ENCODE measurements at regions not wholly inside any gene's neighbourhood (a gene's known extent, or its start where the extent isn't known, plus 50 kb on each side); places are given as distances from the start of the nearest gene placed in this dataset.

DNA sequence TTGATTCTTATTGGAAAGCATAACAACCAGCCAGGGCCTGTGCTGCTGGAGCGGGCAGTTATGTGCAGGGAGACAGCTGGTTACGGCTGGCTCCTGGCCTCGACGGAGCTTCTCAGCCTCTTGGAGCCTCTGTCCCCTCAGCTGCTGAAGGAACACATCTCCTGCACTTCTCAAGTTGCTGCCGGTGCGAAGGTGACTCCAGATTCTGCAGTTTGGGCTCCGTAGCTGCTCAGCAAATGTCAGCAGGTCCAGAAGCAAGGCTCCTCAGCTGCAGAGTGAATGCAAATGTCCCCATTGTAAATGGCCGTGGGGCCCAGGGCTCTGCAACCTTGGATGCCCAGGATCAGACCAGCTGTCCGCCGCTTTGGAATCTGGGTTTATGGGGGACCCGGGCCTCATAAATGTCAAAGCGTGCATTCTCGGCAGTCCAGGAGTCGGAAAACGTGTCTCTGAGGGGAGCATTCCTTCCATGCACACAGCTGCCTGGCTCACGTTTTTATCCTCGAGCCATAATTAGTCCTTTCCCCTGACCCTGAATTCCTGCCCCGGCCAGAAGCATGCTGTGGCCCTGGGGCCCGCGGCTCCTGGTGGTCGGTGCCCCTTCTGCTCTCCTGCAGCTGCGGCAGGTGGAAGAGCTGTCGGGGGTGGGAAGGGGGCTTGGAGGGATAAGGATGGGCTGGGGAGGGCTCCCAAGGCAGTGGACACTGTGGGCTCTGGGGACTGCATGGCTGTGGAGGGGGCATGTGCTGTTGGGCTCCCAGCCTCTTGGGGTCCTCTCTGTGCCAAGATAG, 106.0 kb downstream of the KIF26A start:
- ChIA-PET CTCF (ENCODE audit: low intra/inter-chr PET ratio) (no interaction called here), POLR2A (no interaction called here)
- no peaks in the 10 kb centered on the region for H3K27me3 ChIP-seq (ENCODE audit: control insufficient read depth in 2 of 2, insufficient read depth in 2 of 2, low read length in 2 of 2)
- H4K20me1 ChIP-seq (replicated peaks; ENCODE audit: control insufficient read depth, insufficient read depth, low read length): no peaks in the 10 kb centered on the region
- 0% methylated on average over 15 of the region's 23 CpGs for WGBS (ENCODE audit: insufficient coverage, low coverage, missing lambda C conversion rate)
- H3K9me1 ChIP-seq (ENCODE audit: control insufficient read depth, insufficient read depth, low read length): no peaks in the 10 kb centered on the region
- ATAC-seq (no peak), FAIRE-seq (no peak), DNase-seq (ENCODE audit: extremely low read depth in 1 of 4, low spot score in 3 of 4) (no peak)
- H3K36me3 ChIP-seq (ENCODE audit: control insufficient read depth, insufficient read depth, low read length): no peaks in the 10 kb centered on the region
- no peaks in the 10 kb centered on the region for H3K4me1 ChIP-seq (replicated peaks in 1 of 2; ENCODE audit: control insufficient read depth in 2 of 2, insufficient read depth in 2 of 2, low read length in 2 of 2)
- no peaks in the 10 kb centered on the region for H3K79me2 ChIP-seq (ENCODE audit: control insufficient read depth, insufficient read depth, low read length)
- in situ Hi-C loops (cut with MboI) (no loop called here), intact Hi-C loops (cut with micrococcal nuclease) (no loop called here)
- no peak overlapping the region for H2AFZ ChIP-seq (ENCODE audit: low read depth, low read length)
- H3K9ac ChIP-seq (ENCODE audit: insufficient read depth in 1 of 2, low read depth in 2 of 2, low read length in 2 of 2): no peak overlapping the region
- no peak overlapping the region for H3K4me3 ChIP-seq
- H3K9me3 ChIP-seq (replicated peaks; ENCODE audit: control insufficient read depth, insufficient read depth, low read depth, low read length): no peaks in the 10 kb centered on the region
- H3K4me2 ChIP-seq (ENCODE audit: insufficient read depth, low read length): no peak overlapping the region
- BruUV-seq (replicated peaks): no TSS peak
- H3K27ac ChIP-seq (ENCODE audit: extremely low read depth, low read depth, low read length): no peak overlapping the region
- TF ChIP-seq MAZ (CRISPR knock-in tag; conservative IDR thresholded peaks at IDR 0.05 in 1 of 2, IDR thresholded peaks at IDR 0.05 in 1 of 2): no peak
- TF ChIP-seq GTF2E2 (tag; IDR thresholded peaks at IDR 0.05): no peak
- TF ChIP-seq, protein P1, sequence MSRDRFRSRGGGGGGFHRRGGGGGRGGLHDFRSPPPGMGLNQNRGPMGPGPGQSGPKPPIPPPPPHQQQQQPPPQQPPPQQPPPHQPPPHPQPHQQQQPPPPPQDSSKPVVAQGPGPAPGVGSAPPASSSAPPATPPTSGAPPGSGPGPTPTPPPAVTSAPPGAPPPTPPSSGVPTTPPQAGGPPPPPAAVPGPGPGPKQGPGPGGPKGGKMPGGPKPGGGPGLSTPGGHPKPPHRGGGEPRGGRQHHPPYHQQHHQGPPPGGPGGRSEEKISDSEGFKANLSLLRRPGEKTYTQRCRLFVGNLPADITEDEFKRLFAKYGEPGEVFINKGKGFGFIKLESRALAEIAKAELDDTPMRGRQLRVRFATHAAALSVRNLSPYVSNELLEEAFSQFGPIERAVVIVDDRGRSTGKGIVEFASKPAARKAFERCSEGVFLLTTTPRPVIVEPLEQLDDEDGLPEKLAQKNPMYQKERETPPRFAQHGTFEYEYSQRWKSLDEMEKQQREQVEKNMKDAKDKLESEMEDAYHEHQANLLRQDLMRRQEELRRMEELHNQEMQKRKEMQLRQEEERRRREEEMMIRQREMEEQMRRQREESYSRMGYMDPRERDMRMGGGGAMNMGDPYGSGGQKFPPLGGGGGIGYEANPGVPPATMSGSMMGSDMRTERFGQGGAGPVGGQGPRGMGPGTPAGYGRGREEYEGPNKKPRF (IDR thresholded peaks at IDR 0.05; ENCODE audit: low read depth, low read length): no peak
- TF ChIP-seq ZC3H4 (CRISPR knock-in tag; IDR thresholded peaks at IDR 0.05; ENCODE audit: borderline replicate concordance): no peak
- TF ChIP-seq, protein P2, sequence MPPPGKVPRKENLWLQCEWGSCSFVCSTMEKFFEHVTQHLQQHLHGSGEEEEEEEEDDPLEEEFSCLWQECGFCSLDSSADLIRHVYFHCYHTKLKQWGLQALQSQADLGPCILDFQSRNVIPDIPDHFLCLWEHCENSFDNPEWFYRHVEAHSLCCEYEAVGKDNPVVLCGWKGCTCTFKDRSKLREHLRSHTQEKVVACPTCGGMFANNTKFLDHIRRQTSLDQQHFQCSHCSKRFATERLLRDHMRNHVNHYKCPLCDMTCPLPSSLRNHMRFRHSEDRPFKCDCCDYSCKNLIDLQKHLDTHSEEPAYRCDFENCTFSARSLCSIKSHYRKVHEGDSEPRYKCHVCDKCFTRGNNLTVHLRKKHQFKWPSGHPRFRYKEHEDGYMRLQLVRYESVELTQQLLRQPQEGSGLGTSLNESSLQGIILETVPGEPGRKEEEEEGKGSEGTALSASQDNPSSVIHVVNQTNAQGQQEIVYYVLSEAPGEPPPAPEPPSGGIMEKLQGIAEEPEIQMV (tag; conservative IDR thresholded peaks at IDR 0.05; ENCODE audit: low read depth): no peak
- TF ChIP-seq, protein P3, sequence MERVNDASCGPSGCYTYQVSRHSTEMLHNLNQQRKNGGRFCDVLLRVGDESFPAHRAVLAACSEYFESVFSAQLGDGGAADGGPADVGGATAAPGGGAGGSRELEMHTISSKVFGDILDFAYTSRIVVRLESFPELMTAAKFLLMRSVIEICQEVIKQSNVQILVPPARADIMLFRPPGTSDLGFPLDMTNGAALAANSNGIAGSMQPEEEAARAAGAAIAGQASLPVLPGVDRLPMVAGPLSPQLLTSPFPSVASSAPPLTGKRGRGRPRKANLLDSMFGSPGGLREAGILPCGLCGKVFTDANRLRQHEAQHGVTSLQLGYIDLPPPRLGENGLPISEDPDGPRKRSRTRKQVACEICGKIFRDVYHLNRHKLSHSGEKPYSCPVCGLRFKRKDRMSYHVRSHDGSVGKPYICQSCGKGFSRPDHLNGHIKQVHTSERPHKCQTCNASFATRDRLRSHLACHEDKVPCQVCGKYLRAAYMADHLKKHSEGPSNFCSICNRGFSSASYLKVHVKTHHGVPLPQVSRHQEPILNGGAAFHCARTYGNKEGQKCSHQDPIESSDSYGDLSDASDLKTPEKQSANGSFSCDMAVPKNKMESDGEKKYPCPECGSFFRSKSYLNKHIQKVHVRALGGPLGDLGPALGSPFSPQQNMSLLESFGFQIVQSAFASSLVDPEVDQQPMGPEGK (CRISPR knock-in tag; IDR thresholded peaks at IDR 0.05; ENCODE audit: borderline replicate concordance): no peak
- TF ChIP-seq CHD1 (IDR thresholded peaks at IDR 0.05; ENCODE audit: low read length): no peak
- TF ChIP-seq, protein P4, sequence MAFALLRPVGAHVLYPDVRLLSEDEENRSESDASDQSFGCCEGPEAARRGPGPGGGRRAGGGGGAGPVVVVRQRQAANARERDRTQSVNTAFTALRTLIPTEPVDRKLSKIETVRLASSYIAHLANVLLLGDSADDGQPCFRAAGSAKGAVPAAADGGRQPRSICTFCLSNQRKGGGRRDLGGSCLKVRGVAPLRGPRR (CRISPR knock-in tag; IDR thresholded peaks at IDR 0.05): no peak
- TF ChIP-seq NUFIP1 (IDR thresholded peaks at IDR 0.05; ENCODE audit: partially characterized antibody): no peak
- no peak for TF ChIP-seq STAG1 (CRISPR knock-in tag; IDR thresholded peaks at IDR 0.05; ENCODE audit: borderline replicate concordance)
- TF ChIP-seq, protein P5, sequence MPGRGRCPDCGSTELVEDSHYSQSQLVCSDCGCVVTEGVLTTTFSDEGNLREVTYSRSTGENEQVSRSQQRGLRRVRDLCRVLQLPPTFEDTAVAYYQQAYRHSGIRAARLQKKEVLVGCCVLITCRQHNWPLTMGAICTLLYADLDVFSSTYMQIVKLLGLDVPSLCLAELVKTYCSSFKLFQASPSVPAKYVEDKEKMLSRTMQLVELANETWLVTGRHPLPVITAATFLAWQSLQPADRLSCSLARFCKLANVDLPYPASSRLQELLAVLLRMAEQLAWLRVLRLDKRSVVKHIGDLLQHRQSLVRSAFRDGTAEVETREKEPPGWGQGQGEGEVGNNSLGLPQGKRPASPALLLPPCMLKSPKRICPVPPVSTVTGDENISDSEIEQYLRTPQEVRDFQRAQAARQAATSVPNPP (IDR thresholded peaks at IDR 0.05; ENCODE audit: borderline replicate concordance, insufficient read depth, insufficient read length): no peak
- TF ChIP-seq ZNF561 (CRISPR knock-in tag; conservative IDR thresholded peaks at IDR 0.05): no peak
- TF ChIP-seq EWSR1 (IDR thresholded peaks at IDR 0.05; ENCODE audit: borderline replicate concordance, low read depth, partially characterized antibody): no peak

Measured in K562 (cell line).